H1 (cell line): ENCODE measurements at regions not wholly inside any gene's neighbourhood (a gene's known extent, or its start where the extent isn't known, plus 50 kb on each side); places are given as distances from the start of the nearest gene placed in this dataset.

Source experiments
- CTCF ChIA-PET: fragments of 300-600 bp; sonication (Branson Sonifier 250); formaldehyde crosslinking; loops from one replicate; lab custom pipeline; 2021; ENCODE audit not compliant: partially characterized antibody; lab: Charles Lee
- POLR2A ChIA-PET: fragments of 300-600 bp; sonication (Branson Sonifier 250); formaldehyde crosslinking; loops from one replicate; lab custom pipeline; 2021; ENCODE audit warnings: inconsistent platforms; ENCODE audit not compliant: partially characterized antibody; lab: Charles Lee
- DNase-seq, 2 experiments: peaks; one replicate each; pipeline versions ENCODE4 v3.0.0 to v3.0.0-alpha.2; 2010 to 2022; ENCODE audit warnings: low spot score in 2 of 2, low read depth in 1 of 2, mixed read lengths in 1 of 2
- FAIRE-seq: peaks from 2 replicates; lab custom pipeline; 2011; peaks lifted over from hg19 to GRCh38; lab: Jason Lieb, UNC
- H2AFZ ChIP-seq: 2 replicates; pipeline ENCODE4 v1.8.1; 2012; ENCODE audit warnings: low read length, inconsistent platforms
- H2AK5ac ChIP-seq: 2 replicates; pipeline ENCODE4 v1.6.1; 2013; ENCODE audit warnings: low read depth, low read length
- H2BK120ac ChIP-seq: replicated peaks from 2 replicates; pipeline ENCODE3; 2013; ENCODE audit warnings: low read depth, low read length, inconsistent platforms
- H2BK12ac ChIP-seq: 2 replicates; pipeline ENCODE4 v1.6.1; 2013; ENCODE audit warnings: low read depth, low read length
- H2BK15ac ChIP-seq: 2 replicates; pipeline ENCODE4 v1.6.1; 2013; ENCODE audit warnings: low read length
- H2BK20ac ChIP-seq: 2 replicates; pipeline ENCODE4 v1.6.1; 2013; ENCODE audit warnings: low read length
- H2BK5ac ChIP-seq: 2 replicates; pipeline ENCODE4 v1.6.1; 2013; ENCODE audit warnings: low read depth, low read length
- H3K14ac ChIP-seq: 2 replicates; pipeline ENCODE4 v1.6.1; 2013; ENCODE audit warnings: inconsistent platforms; ENCODE audit not compliant: insufficient read length
- H3K18ac ChIP-seq: 2 replicates; pipeline ENCODE4 v1.6.1; 2013; ENCODE audit warnings: low read length; ENCODE audit errors: extremely low read depth
- H3K23ac ChIP-seq: 2 replicates; pipeline ENCODE4 v1.6.1; 2013; ENCODE audit warnings: inconsistent platforms; ENCODE audit not compliant: insufficient read length
- H3K23me2 ChIP-seq: 2 replicates; pipeline ENCODE4 v1.6.1; 2013; ENCODE audit warnings: low read depth, low read length
- H3K27ac ChIP-seq: 2 replicates; pipeline ENCODE4 v1.6.1; 2011; ENCODE audit warnings: low read depth, low read length, inconsistent platforms
- H3K27me3 ChIP-seq, 4 experiments: replicated peaks in 1 of 4; 1 replicate in 1 of 4; 2 replicates in 3 of 4; pipeline versions ENCODE4 v1.6.1 to v1.8.1; 2011 to 2013; ENCODE audit warnings: low read length in 3 of 4, mild to moderate bottlenecking in 3 of 4, inconsistent platforms in 2 of 4, mixed read lengths in 2 of 4, moderate library complexity in 1 of 4; ENCODE audit not compliant: control insufficient read depth in 3 of 4, insufficient read depth in 3 of 4; ENCODE audit errors: extremely low read depth in 1 of 4
- H3K36me3 ChIP-seq, 4 experiments: 2 replicates each; pipeline versions ENCODE4 v1.6.1 to v1.8.1; 2011 to 2013; ENCODE audit warnings: mild to moderate bottlenecking in 4 of 4, low read length in 3 of 4, moderate library complexity in 2 of 4, control low read depth in 1 of 4, inconsistent platforms in 1 of 4; ENCODE audit not compliant: insufficient read depth in 4 of 4, control insufficient read depth in 2 of 4
- H3K4ac ChIP-seq: replicated peaks from 2 replicates; pipeline ENCODE3; 2013; ENCODE audit warnings: low read length, low read depth, mixed read lengths, inconsistent platforms; ENCODE audit not compliant: insufficient read length
- H3K4me1 ChIP-seq, 4 experiments: replicated peaks in 1 of 4; 1 replicate in 1 of 4; 2 replicates in 3 of 4; pipeline versions ENCODE4 v1.6.1 to v1.8.1; 2011 to 2013; ENCODE audit warnings: low read length in 3 of 4, inconsistent platforms in 2 of 4, mixed read lengths in 1 of 4; ENCODE audit not compliant: insufficient read depth in 4 of 4, control insufficient read depth in 3 of 4
- H3K4me2 ChIP-seq, 2 experiments: 2 replicates each; pipeline versions ENCODE4 v1.6.1 to v1.8.1; 2011 to 2013; ENCODE audit warnings: low read depth in 2 of 2, low read length in 2 of 2, control low read depth in 1 of 2, inconsistent platforms in 1 of 2, mild to moderate bottlenecking in 1 of 2; ENCODE audit not compliant: insufficient read depth in 1 of 2
- H3K4me3 ChIP-seq, 4 experiments: fragments of 200-600, 300-600 bp in 1 of 4; sonication (generic), shearing (Covaris generic), sonication (Bioruptor Twin) in 1 of 4; 2 replicates each; pipeline versions ENCODE4 v1.5.1 to v1.8.1; 2011 to 2016; ENCODE audit warnings: low read length in 4 of 4, low read depth in 3 of 4, control low read depth in 2 of 4, inconsistent platforms in 2 of 4, mild to moderate bottlenecking in 2 of 4, mixed read lengths in 1 of 4, moderate library complexity in 1 of 4; ENCODE audit not compliant: insufficient read depth in 2 of 4; ENCODE audit errors: extremely low read depth in 1 of 4
- H3K56ac ChIP-seq: replicated peaks from 2 replicates; pipeline ENCODE3; 2013; ENCODE audit warnings: low read depth, mild to moderate bottlenecking, mixed read lengths, low read length, inconsistent platforms; ENCODE audit not compliant: insufficient read length
- H3K79me1 ChIP-seq: 2 replicates; pipeline ENCODE4 v1.6.1; 2013; ENCODE audit warnings: low read depth, low read length, control low read depth
- H3K79me2 ChIP-seq, 2 experiments: 2 replicates each; pipeline versions ENCODE4 v1.6.1 to v1.8.1; 2012 to 2013; ENCODE audit warnings: low read length in 2 of 2, mild to moderate bottlenecking in 2 of 2, inconsistent platforms in 1 of 2; ENCODE audit not compliant: insufficient read depth in 2 of 2, control insufficient read depth in 1 of 2
- H3K9ac ChIP-seq, 4 experiments: replicated peaks in 1 of 4; 1 replicate in 1 of 4; 2 replicates in 3 of 4; pipeline versions ENCODE4 v1.6.1 to v1.8.1; 2011 to 2013; ENCODE audit warnings: low read depth in 3 of 4, low read length in 3 of 4, control low read depth in 2 of 4, mild to moderate bottlenecking in 2 of 4, moderate library complexity in 2 of 4, inconsistent platforms in 1 of 4; ENCODE audit errors: extremely low read depth in 1 of 4
- H3K9me3 ChIP-seq, 2 experiments: 2 replicates each; pipeline versions ENCODE4 v1.6.1 to v1.8.1; 2012 to 2013; ENCODE audit warnings: mild to moderate bottlenecking in 2 of 2, moderate library complexity in 2 of 2, control low read depth in 1 of 2, inconsistent platforms in 1 of 2, low read depth in 1 of 2, low read length in 1 of 2, mixed read lengths in 1 of 2; ENCODE audit not compliant: insufficient read depth in 2 of 2
- H4K20me1 ChIP-seq, 2 experiments: replicated peaks in 1 of 2; 2 replicates each; pipeline versions ENCODE3 to v1.8.1; 2011 to 2013; ENCODE audit warnings: inconsistent platforms in 2 of 2, low read length in 2 of 2, mild to moderate bottlenecking in 1 of 2; ENCODE audit not compliant: insufficient read depth in 2 of 2, control insufficient read depth in 1 of 2
- H4K5ac ChIP-seq: 2 replicates; pipeline ENCODE4 v1.6.1; 2013; ENCODE audit warnings: low read length, low read depth, mixed read lengths, inconsistent platforms; ENCODE audit not compliant: insufficient read length
- H4K8ac ChIP-seq: 2 replicates; pipeline ENCODE4 v1.8.0; 2013; ENCODE audit warnings: mild to moderate bottlenecking, moderate library complexity, low read length, inconsistent platforms; ENCODE audit not compliant: insufficient read depth; ENCODE audit errors: extremely low read depth
- H4K91ac ChIP-seq: replicated peaks from 2 replicates; pipeline ENCODE3; 2013; ENCODE audit warnings: low read length, mixed read lengths, inconsistent platforms; ENCODE audit not compliant: insufficient read length
- EZH2 ChIP-seq: fragments of 200-600 bp; sonication (generic); IDR thresholded peaks from 2 replicates; pipeline ENCODE4 v1.7.1; 2012; ENCODE audit warnings: low read depth, mild to moderate bottlenecking, moderate library complexity, low read length, inconsistent platforms; ENCODE audit not compliant: severe bottlenecking
- POLR2AphosphoS5 ChIP-seq: IDR thresholded peaks from 2 replicates; pipeline ENCODE4 v1.6.1; 2011; ENCODE audit warnings: low read depth, low read length
- RXRA ChIP-seq: IDR thresholded peaks from 2 replicates; pipeline ENCODE4 v1.6.1; 2011; ENCODE audit warnings: low read depth, mild to moderate bottlenecking, low read length, moderate library complexity; ENCODE audit not compliant: insufficient read depth
- SIN3A ChIP-seq, 2 experiments: IDR thresholded peaks in 1 of 2; conservative IDR thresholded peaks in 1 of 2; 2 replicates each; pipeline ENCODE4 v1.6.1; 2011 to 2012; ENCODE audit warnings: low read length in 2 of 2, improper control_type of control experiment in 1 of 2, low read depth in 1 of 2, mild to moderate bottlenecking in 1 of 2
- SIRT6 ChIP-seq: IDR thresholded peaks from one replicate; pipeline ENCODE4 v1.7.1; 2012; ENCODE audit warnings: low read length, inconsistent platforms
- SUZ12 ChIP-seq: fragments of 200-600 bp; sonication (generic); IDR thresholded peaks from 2 replicates; pipeline ENCODE4 v1.6.1; 2012; ENCODE audit warnings: mild to moderate bottlenecking, inconsistent platforms, low read length, moderate library complexity, mixed read lengths
- TAF7 ChIP-seq: optimal IDR thresholded peaks from 2 replicates; pipeline ENCODE3; 2011; ENCODE audit warnings: low read depth, mild to moderate bottlenecking, inconsistent platforms, low read length, moderate library complexity, borderline replicate concordance
- WGBS, 2 experiments: shearing (Covaris generic) in 1 of 2; methylation state at CpG; one replicate each; pipeline versions ENCODE4 v1.1.6 to v1.1.7; 2013 to 2015; ENCODE audit warnings: low lambda C conversion rate in 2 of 2, mixed read lengths in 2 of 2, inconsistent platforms in 1 of 2, low coverage in 1 of 2, missing lambda C conversion rate in 1 of 2; ENCODE audit not compliant: insufficient replicate concordance in 2 of 2, insufficient coverage in 1 of 2, insufficient read length in 1 of 2; ENCODE audit errors: extremely low coverage in 1 of 2, missing lambda C conversion rate in 1 of 2; 5-methylcytosine and 5-hydroxymethylcytosine counted together

DNA sequence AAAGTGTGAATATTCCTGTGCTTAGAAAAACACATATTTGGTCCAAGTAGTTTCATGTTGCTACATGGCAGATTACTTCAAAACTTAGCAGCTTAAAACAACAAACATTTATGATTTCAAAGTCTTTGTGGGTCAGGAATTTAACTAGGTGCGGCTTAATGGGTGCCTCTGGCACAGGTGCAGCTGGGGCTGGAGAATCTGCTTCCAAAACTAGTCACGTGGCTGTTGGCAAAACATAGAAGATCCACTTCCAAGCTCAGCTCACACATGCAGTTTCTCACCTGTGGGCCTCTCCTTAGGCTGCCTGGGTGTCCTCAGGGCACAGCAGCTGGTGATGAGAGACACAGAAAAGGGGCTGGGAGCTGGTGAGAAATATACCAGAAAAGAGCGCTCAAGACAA is 263.4 kb downstream of the TTLL7 start:
- ChIA-PET POLR2A (no interaction called here), CTCF (no interaction called here)
- Histone ChIP-seq H3K56ac (no peak overlapping the region), H3K9me3 (no peaks in the 10 kb centered on the region), H2AFZ (peak overlapping the region; percentile 41), H4K5ac (no peak overlapping the region), H2BK12ac (no peak overlapping the region), H2BK120ac (no peak overlapping the region), H3K79me2 (no peaks in the 10 kb centered on the region), H3K23me2 (no peaks in the 10 kb centered on the region), H4K91ac (no peak overlapping the region), H3K4me2 (no peak overlapping the region), H2BK5ac (no peak overlapping the region), H3K27me3 (no peaks in the 10 kb centered on the region), H3K4me3 (no peak overlapping the region), H3K14ac (no peak overlapping the region), H2AK5ac (no peak overlapping the region), H4K8ac (no peak overlapping the region), H3K4ac (no peak overlapping the region), H2BK15ac (no peak overlapping the region), H3K23ac (no peak overlapping the region), H3K27ac (no peak overlapping the region), H4K20me1 (no peaks in the 10 kb centered on the region), H3K9ac (no peak overlapping the region), H3K79me1 (no peaks in the 10 kb centered on the region), H2BK20ac (no peak overlapping the region), H3K18ac (no peak overlapping the region), H3K4me1 (no peaks in the 10 kb centered on the region), H3K36me3 (no peaks in the 10 kb centered on the region)
- DNase-seq: no peak
- no peak for FAIRE-seq
- no peak for TF ChIP-seq SIN3A (conservative IDR thresholded peaks at IDR 0.05 in 1 of 2, IDR thresholded peaks at IDR 0.05 in 1 of 2; ENCODE audit: low read depth in 1 of 2, low read length in 2 of 2)
- TF ChIP-seq EZH2: no peak
- TF ChIP-seq POLR2AphosphoS5: no peak
- TF ChIP-seq SUZ12: no peak
- TF ChIP-seq TAF7: no peak
- TF ChIP-seq SIRT6: no peak
- TF ChIP-seq RXRA: no peak
- WGBS, 2 experiments: 85% methylated on average over 3 of the region's 3 CpGs; no CpG with 5 or more reads in 1 of the 2 experiments
